ENCODE measurements at regions not wholly inside any gene's neighbourhood (a gene's known extent, or its start where the extent isn't known, plus 50 kb on each side); places are given as distances from the start of the nearest gene placed in this dataset.

GRCh38 chr12:118727196-118727978 lies 254.0 kb upstream of the SRRM4 start:
- H3K4me3 Mint-ChIP-seq = no peak overlapping the region
- H3K4me1 Mint-ChIP-seq = no peaks in the 10 kb centered on the region
- H3K27me3 ChIP-seq (replicated peaks in 1 of 4; ENCODE audit: control extremely low read depth in 1 of 4, control insufficient read depth in 3 of 4, insufficient read depth in 4 of 4, low read length in 3 of 4) = no peaks in the 10 kb centered on the region
- TF ChIP-seq CTCF (IDR thresholded peaks at IDR 0.05) = no peak
- TF ChIP-seq EZH2 (IDR thresholded peaks at IDR 0.05; ENCODE audit: borderline replicate concordance, insufficient read depth, low read depth, low read length, poor library complexity, severe bottlenecking) = no peak
- 80% methylated on average over 4 of the region's 11 CpGs for WGBS (ENCODE audit: insufficient coverage)
- H3K4me3 ChIP-seq (ENCODE audit: control extremely low read depth in 1 of 5, extremely low read depth in 1 of 5, insufficient read depth in 1 of 5, low read depth in 2 of 5, low read length in 4 of 5) = no peak overlapping the region
- POLR2A ChIA-PET = no interaction called here
- no peaks in the 10 kb centered on the region for H3K36me3 ChIP-seq (replicated peaks in 1 of 2; ENCODE audit: control extremely low read depth in 1 of 2, control insufficient read depth in 1 of 2, extremely low read depth in 1 of 2, insufficient read depth in 2 of 2, low read length in 1 of 2)
- H3K9me3 Mint-ChIP-seq (ENCODE audit: insufficient read depth) = no peaks in the 10 kb centered on the region
- no peak overlapping the region for H3K27ac Mint-ChIP-seq
- CTCF ChIA-PET = no interaction called here
- H3K9ac ChIP-seq (ENCODE audit: low read length) = no peak overlapping the region
- no peaks in the 10 kb centered on the region for H3K4me1 ChIP-seq (ENCODE audit: control insufficient read depth in 2 of 2, insufficient read depth in 2 of 2, low read length in 2 of 2)
- no peaks in the 10 kb centered on the region for H3K27me3 Mint-ChIP-seq
- DNase-seq (no peak), ATAC-seq (ENCODE audit: low read depth) (no peak)
- H4K20me1 ChIP-seq (ENCODE audit: control insufficient read depth, insufficient read depth, low read length, poor library complexity, severe bottlenecking) = no peaks in the 10 kb centered on the region
- intact Hi-C loops (cut with micrococcal nuclease) = no loop called here
- H3K9me3 ChIP-seq (ENCODE audit: control extremely low read depth in 1 of 3, control insufficient read depth in 2 of 3, insufficient read depth in 1 of 3, low read length in 2 of 3) = no peaks in the 10 kb centered on the region
- no peak overlapping the region for H3K4me2 ChIP-seq (replicated peaks; ENCODE audit: low read depth, low read length, poor library complexity, severe bottlenecking)
- H2AFZ ChIP-seq (ENCODE audit: insufficient read depth, low read depth, low read length, poor library complexity, severe bottlenecking) = no peak overlapping the region
- H3K27ac ChIP-seq (ENCODE audit: low read length in 2 of 2) = no peak overlapping the region
- no peaks in the 10 kb centered on the region for H3K79me2 ChIP-seq (ENCODE audit: control insufficient read depth, insufficient read depth, low read length)

- no peaks in the 10 kb centered on the region for H4K20me1 ChIP-seq (ENCODE audit: control insufficient read depth, insufficient read depth, low read length, poor library complexity, severe bottlenecking)
- no peak for TF ChIP-seq CTCF (IDR thresholded peaks at IDR 0.05)
- TF ChIP-seq EZH2 (IDR thresholded peaks at IDR 0.05; ENCODE audit: borderline replicate concordance, insufficient read depth, low read depth, low read length, poor library complexity, severe bottlenecking) = no peak
- ChIA-PET POLR2A (no interaction called here), CTCF (no interaction called here)
- intact Hi-C loops (cut with micrococcal nuclease) = no loop called here
- no peak overlapping the region for H3K27ac Mint-ChIP-seq
- no peaks in the 10 kb centered on the region for H3K4me1 ChIP-seq (ENCODE audit: control insufficient read depth in 2 of 2, insufficient read depth in 2 of 2, low read length in 2 of 2)
- H3K27me3 Mint-ChIP-seq = no peaks in the 10 kb centered on the region
- no peaks in the 10 kb centered on the region for H3K36me3 ChIP-seq (replicated peaks in 1 of 2; ENCODE audit: control extremely low read depth in 1 of 2, control insufficient read depth in 1 of 2, extremely low read depth in 1 of 2, insufficient read depth in 2 of 2, low read length in 1 of 2)
- no peaks in the 10 kb centered on the region for H3K9me3 Mint-ChIP-seq (ENCODE audit: insufficient read depth)
- no peak overlapping the region for H3K4me3 ChIP-seq (ENCODE audit: control extremely low read depth in 1 of 5, extremely low read depth in 1 of 5, insufficient read depth in 1 of 5, low read depth in 2 of 5, low read length in 4 of 5)
- no peak overlapping the region for H3K4me3 Mint-ChIP-seq
- ATAC-seq (ENCODE audit: low read depth) = no peak
- 89% methylated on average over 2 of the region's 3 CpGs for WGBS (ENCODE audit: insufficient coverage)
- H3K4me2 ChIP-seq (replicated peaks; ENCODE audit: low read depth, low read length, poor library complexity, severe bottlenecking) = no peak overlapping the region
- no peak overlapping the region for H3K9ac ChIP-seq (ENCODE audit: low read length)
- H3K9me3 ChIP-seq (ENCODE audit: control extremely low read depth in 1 of 3, control insufficient read depth in 2 of 3, insufficient read depth in 1 of 3, low read length in 2 of 3) = no peaks in the 10 kb centered on the region
- no peaks in the 10 kb centered on the region for H3K27me3 ChIP-seq (replicated peaks in 1 of 4; ENCODE audit: control extremely low read depth in 1 of 4, control insufficient read depth in 3 of 4, insufficient read depth in 4 of 4, low read length in 3 of 4)
- H3K79me2 ChIP-seq (ENCODE audit: control insufficient read depth, insufficient read depth, low read length) = no peaks in the 10 kb centered on the region
- no peak overlapping the region for H2AFZ ChIP-seq (ENCODE audit: insufficient read depth, low read depth, low read length, poor library complexity, severe bottlenecking)
- no peak for DNase-seq
- H3K27ac ChIP-seq (ENCODE audit: low read length in 2 of 2) = no peak overlapping the region
- H3K4me1 Mint-ChIP-seq = no peaks in the 10 kb centered on the region
These were observed 253.4 kb upstream of the SRRM4 start for GRCh38 chr12:118727979-118728366.
